Heart left ventricle (tissue), 13 donors: ENCODE measurements at regions not wholly inside any gene's neighbourhood (a gene's known extent, or its start where the extent isn't known, plus 50 kb on each side); places are given as distances from the start of the nearest gene placed in this dataset.

Experiments used
- CTCF ChIP-seq, 12 donors: fragments of 200-600 bp; sonication (generic) in 4 of 12; IDR thresholded peaks; one replicate each; pipeline versions ENCODE4 v1.5.0 to v1.8.0; 2018 to 2022; ENCODE audit warnings: antibody characterized with exemption in 12 of 12, mild to moderate bottlenecking in 5 of 12
- POLR2A ChIP-seq, 2 donors: fragments of 450-650 bp; IDR thresholded peaks; one replicate each; pipeline ENCODE4 v1.6.1; 2017; ENCODE audit warnings: antibody characterized with exemption in 2 of 2, mild to moderate bottlenecking in 2 of 2, moderate library complexity in 2 of 2
- donor health status: ischemic (EF 13 %, LVEDD 7.1; RV severe dilation, severe dysfunction).
- donor health status: DM: no; HTN: yes; CAD: no.
- donor health status: DM: no; HTN: no; CAD: no.
- donor health status: ischemic (EF 25% LVEDD 6.9; RV normal size, moderate dysfunction).
- donor health status: ischemic (EF 25% LVEDD 5.7; RV mildly dilated, moderate dysfunction).
- donor health status: ischemic (EF 35%, LVEDD 5.7; RV mildly dilated, moderate dysfunction).
- donor health status: nonischemic (EF 11% LVEDD 7.7; RV severe dilation, severe dysfunction).
- donor health status: DM: yes; HTN: yes; CAD: no.
- donor health status: PGD.
- donor health status: ischemic (EF 29% LVEDD 5.4; RV normal size, mild dysfunction).
- donor health status: nonischemic (EF 23%, LVEDD 6.1; RV moderate dilation, normal function).

- no peak for TF ChIP-seq CTCF (IDR thresholded peaks at IDR 0.05)
- no peak for TF ChIP-seq POLR2A (IDR thresholded peaks at IDR 0.05)
These were observed 89.2 kb upstream of the PELI1 start for GRCh38 chr2:64233376-64233922.
